NCI-H1092 treated with DMSO at 0.1 percent for 48 hours (cell line): ENCODE measurements at regions not wholly inside any gene's neighbourhood (a gene's known extent, or its start where the extent isn't known, plus 50 kb on each side); places are given as distances from the start of the nearest gene placed in this dataset.

Experiments
- DNase-seq: peaks from one replicate; lab custom pipeline; 2025; lab: John Stamatoyannopoulos, UW

DNA sequence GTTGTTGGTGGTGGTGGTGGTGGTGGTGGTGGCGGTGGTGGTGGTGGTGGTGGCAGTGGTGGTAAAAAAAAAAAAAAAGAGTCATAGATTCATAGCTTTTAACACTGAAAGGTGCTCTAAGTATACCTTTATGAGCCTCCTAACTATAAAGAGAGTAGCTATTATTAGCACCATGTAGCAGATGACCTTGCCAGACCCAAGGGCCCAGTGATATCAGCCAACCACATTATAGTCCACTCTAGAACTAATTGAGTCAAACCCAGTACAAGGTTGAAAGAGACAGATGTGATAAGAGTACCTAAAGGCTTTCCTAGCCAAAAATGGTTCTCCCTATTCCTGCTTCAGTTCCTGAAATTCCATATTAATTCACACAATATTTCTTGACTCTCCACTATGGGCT, 245.3 kb downstream of the HACE1 start:
- DNase-seq, result no peak

DNA sequence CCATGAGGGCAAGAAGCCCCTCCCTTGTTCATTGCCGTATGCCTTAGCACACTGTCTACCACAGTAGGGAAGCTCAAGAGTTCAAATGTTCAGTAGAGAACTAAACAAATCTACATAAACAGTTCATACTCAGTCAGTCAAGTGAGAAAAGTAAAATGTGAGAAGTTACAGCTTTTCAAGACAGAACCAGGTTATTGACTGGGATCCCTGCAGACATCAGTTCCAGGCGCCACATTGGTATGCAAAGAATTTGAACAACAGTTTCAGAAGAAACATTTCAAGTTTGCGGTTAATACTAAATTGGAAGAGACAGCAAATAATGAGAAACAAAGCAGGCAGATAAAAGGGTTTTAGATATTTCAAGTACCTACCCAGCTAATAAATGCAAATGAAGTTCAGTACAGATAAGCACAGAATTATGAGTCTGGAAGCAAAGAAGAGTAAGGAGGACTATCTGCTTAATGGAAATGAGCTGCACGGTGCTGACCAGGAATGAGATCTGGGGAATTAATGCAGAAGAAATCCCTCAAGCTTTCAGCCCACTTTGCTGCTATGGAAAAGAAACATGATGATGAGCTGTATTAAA, 246.2 kb downstream of the HACE1 start:
- DNase-seq, result no peak

DNA sequence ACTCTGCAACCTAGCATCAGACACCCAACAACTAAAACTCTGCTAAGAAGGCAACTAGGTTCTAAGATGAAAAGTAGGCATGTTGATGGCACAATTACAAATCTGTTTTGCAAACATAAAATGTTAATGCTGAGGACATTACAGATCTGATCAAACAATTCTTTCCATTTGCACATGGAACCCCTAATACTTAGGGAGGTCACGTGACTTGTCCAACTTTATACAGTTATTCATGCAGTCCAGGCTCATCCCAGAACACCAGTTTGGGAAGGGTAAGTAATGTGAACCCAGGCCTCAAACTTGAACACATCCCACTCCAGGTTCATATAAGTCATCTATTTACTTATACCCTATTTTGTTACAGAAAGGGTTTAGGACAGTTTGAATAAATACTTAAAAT, 247.2 kb downstream of the HACE1 start:
- no peak for DNase-seq

DNA sequence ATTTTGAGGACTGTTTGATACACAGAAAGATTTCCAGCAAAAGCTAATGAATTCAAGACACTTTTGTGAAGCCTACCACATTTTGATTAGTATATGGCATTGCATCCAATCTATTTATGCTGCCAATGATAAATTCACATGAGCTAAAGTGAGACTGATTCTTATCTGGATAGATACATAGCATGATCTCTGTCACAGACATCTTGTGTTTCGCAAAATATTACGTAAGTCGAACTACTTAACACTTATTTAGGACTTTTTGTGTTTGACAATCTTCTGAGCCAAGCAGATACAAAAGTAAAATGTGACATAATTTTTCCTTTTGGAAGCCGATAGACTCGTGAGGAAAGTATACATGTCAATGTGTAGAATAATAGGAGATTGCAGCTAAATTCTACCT, 251.6 kb downstream of the HACE1 start:
- DNase-seq, result no peak

DNA sequence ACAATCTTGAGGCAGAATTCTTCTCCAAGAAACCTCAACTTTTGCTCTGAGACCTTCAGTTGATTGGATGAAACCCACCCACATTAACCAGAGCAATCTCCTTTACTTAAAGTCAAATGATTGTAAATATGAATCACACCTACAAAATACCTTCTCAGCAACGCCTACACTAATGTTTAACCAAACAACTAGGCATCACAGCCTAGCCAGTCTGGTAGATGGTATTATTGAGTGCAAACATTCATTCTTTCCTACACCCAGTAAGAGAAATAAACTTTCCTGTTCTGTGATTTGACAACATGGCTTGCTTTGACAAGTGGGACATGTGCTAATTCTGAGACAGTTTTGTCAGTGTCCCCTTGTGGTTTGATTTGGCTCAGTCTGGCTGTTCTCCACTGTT, 252.2 kb downstream of the HACE1 start:
- no peak for DNase-seq

GRCh38 chr6:104606361-104606760, 253.4 kb downstream of the HACE1 start:
- DNase-seq, result peak; percentile 32

DNA sequence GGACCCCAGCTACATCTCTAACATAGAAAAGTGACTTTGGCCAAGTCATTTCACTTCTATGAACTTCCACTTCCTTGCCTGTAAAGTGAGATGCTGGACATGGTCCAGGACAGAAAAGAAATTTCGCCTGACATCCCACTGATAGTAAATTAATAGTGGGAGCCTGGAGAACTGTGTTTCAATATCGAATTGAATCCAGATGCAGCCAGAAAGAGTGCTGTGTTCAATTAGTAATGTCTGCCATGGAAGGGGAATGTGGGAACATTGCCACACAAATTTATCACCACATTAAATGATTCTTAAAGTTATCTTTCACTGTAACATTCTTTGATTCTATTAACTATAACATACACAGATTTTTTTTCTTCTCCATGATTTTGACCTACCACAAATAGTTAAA, 255.0 kb downstream of the HACE1 start:
- no peak for DNase-seq

- no peak for DNase-seq
Measured at GRCh38 chr6:104603108-104603745, 256.5 kb downstream of the HACE1 start.

DNA sequence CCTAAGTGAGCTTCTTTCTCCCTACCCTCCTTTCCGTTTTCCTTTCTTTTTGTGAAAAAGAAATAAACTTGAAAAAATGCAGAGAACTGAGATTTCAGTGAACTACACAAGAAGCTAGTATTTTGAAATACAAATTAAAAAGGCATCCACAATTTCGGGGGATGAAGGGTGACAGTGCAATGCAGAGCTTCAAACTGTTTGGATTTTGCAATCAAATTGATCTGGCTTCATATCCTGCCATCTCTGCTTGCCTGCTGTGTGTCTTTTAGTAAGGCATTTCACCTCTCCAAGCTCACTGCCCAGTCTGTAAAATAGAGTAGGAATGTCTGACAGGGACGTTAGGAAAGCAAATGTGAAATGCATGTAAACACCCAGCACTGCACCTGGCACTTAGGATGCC, 258.0 kb downstream of the HACE1 start:
- DNase-seq, result no peak

- DNase-seq, result no peak
Measured at GRCh38 chr6:104601131-104601651, 258.5 kb downstream of the HACE1 start.

- DNase-seq, result no peak
Measured at GRCh38 chr6:104600639-104600931, 259.1 kb downstream of the HACE1 start.

GRCh38 chr6:104599821-104600638, 259.7 kb downstream of the HACE1 start:
- DNase-seq, result no peak

DNA sequence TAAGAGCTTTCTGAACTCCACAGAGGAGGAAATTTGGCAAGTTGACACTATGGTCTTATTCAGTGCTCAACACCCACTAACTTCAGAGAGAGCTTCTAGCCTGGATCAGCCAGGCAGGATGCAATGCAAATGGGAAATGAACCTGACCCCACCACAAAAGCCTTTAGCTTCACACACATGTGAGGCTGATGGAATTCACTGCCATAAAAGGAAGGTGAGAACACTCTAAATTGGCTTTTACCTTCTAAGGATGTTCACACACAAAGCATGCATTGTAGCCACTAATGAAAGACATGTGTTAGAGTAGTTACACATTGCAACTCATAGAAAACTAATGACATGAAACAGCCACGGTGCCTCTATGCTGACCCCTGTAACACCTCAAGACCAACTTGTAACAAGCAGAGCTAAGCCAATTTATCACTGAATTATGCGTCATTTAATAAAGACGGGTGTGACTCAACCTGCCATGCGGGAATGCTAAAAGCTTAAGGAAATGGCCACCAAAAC, 262.1 kb downstream of the HACE1 start:
- no peak for DNase-seq

DNA sequence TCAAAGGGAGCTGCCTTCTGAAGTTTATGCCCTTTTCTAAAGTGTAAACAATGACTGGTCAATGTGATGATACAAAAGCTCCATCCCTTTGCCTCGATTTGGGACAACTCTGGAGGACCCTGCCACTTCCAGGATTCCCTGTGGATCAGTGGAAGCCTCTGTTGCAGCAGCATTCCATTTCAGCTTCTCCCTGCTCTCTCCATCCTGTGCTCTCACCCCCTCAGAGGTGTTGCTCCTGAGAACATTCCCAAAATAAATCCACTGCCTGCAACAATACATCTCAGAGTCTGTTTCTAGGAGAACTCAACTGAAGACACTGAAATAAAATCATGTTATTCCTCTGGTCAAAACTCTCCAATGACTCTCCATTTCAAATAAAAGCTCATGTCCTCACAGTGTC, 263.6 kb downstream of the HACE1 start:
- no peak for DNase-seq

GRCh38 chr6:104595311-104595820, 264.4 kb downstream of the HACE1 start:
- DNase-seq, result no peak

DNA sequence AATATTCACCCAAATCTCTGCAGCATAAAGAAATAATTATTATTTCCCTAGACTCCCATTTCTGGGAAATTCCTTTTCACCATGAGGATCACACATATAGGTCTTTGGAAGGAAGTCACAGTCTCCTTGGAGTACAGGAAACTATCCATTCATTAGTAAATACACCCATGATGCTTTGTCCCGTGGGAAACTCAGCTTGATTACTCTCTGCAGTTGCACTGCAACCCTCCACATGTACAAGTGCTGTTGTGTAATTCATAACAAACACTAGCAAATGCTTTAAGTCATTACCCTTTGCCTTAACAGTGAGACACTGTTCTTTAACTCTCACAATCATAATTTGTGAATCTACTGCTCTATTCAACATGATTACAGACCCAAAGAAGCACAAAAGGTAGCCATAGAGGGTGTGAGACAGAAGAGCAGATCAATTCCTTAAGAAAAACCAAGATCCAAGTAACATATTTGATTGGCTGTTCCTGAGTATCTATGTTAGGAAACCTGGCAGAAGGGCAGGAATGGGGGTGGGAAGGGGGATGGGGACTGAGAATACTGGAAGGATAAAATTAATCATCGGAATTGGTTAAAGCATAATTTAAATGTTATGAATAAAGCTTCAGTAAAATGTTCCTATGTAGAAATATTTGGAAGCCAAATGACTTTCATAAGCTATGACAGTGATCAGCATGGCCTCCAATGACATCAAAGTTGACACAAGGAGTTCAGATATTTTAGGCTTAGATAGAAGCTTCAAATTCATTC, 268.0 kb downstream of the HACE1 start:
- no peak for DNase-seq

- no peak for DNase-seq
Measured at GRCh38 chr6:104589940-104590339, 269.8 kb downstream of the HACE1 start.

GRCh38 chr6:104585646-104586045, 274.1 kb downstream of the HACE1 start:
- DNase-seq, result no peak

DNA sequence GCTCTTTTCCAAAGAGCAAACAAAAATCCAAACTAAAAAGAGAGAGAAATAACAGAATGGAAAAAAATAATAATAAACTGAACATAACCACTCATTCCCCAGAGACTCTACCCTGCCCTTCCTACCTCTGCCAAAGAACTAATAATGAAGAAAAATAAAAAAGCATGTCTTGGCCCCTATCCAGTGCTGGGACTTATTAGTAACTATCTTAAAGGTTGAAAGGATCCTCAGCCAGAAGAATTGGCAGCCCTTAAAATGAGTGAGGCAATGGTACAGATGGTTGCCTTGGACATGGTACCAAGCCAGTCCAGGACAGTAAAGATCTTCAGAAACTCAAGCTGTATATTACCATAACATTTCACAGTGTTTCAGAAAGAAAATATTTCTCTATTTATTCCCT, 279.3 kb downstream of the HACE1 start:
- no peak for DNase-seq

DNA sequence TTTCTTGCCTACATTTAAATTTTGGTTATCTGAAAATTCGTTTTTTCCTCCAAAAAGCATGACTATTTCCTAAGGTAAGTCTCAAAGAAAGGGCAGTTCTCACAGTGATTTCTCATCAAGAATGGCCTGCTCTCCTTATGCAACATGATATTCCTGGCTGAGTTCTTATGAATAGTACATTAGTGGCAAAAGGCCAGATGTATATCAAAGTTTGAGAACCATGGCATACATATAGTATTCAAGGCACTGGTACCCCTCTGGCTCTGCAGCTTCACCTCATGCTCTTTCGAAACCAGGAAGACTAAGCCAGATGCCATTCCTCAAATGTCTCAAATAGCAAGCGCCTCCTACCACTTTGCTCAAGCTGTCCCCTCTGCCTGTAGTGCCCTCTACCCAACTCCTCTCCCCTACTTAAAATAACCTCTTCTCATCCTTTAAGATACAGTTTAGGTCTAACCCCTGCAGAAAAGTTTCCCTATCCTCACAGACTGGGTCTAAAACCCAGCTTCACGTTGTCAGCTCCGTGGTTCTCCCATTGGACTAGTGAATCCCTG, 280.3 kb downstream of the HACE1 start:
- DNase-seq, result no peak

- no peak for DNase-seq
Measured at GRCh38 chr6:104575536-104575935, 284.2 kb downstream of the HACE1 start.
